HCT116 (cell line): ENCODE measurements at regions not wholly inside any gene's neighbourhood (a gene's known extent, or its start where the extent isn't known, plus 50 kb on each side); places are given as distances from the start of the nearest gene placed in this dataset.

Source experiments
- ATAC-seq: fragments of 200-7000 bp; cut with Tn5 transposase; 2 replicates; pipeline ENCODE4 v1.9.1; 2020; ENCODE audit warnings: mild to moderate bottlenecking, moderate library complexity
- BruUV-seq: library from RNA; stranded (reverse); fragments of 400-500 nt; replicated peaks from 2 replicates; lab custom pipeline; 2021; lab: Mats Ljungman, UMichigan
- CTCF ChIA-PET: fragments of 300-600 bp; sonication (Branson Sonifier 250); formaldehyde crosslinking; loops from one replicate; lab custom pipeline; 2021; ENCODE audit warnings: antibody characterized with exemption; lab: Charles Lee
- POLR2A ChIA-PET: fragments of 300-600, 350-600 bp; sonication (Branson Sonifier 250); formaldehyde crosslinking; loops from one replicate; lab custom pipeline; 2021; ENCODE audit warnings: antibody characterized with exemption; lab: Charles Lee
- RAD21 ChIA-PET, 2 experiments: fragments of 300-600 bp; sonication (Branson Sonifier 250); formaldehyde crosslinking; loops; one replicate each; lab custom pipeline; 2023; ENCODE audit warnings: low total read pairs in 2 of 2; ENCODE audit not compliant: uncharacterized antibody in 2 of 2, unreplicated experiment in 2 of 2, low non-redundant PET in 1 of 2; lab: Charles Lee
- DNase-seq: peaks from one replicate; pipeline ENCODE4 v3.0.0-alpha.2; 2010; ENCODE audit warnings: low read depth, low spot score
- H2AFZ ChIP-seq: fragments of 200-600 bp; shearing (Covaris generic), sonication (generic); 2 replicates; pipeline ENCODE4 v1.6.1; 2017; ENCODE audit warnings: low read depth, mixed run types, mixed read lengths, antibody characterized with exemption, low read length; ENCODE audit not compliant: poor library complexity, severe bottlenecking
- H3K27ac ChIP-seq: 2 replicates; pipeline ENCODE4 v1.5.1; 2012; ENCODE audit warnings: low read depth, low read length
- H3K27me3 ChIP-seq: fragments of 200-600 bp; sonication (generic); 2 replicates; pipeline ENCODE4 v1.6.1; 2016; ENCODE audit warnings: mixed run types, low read length, mixed read lengths; ENCODE audit not compliant: insufficient read depth
- H3K36me3 ChIP-seq, 2 experiments: fragments of 200-500 bp in 1 of 2; fragments of 200-600 bp in 1 of 2; sonication (Bioruptor generic) in 1 of 2; sonication (generic) in 1 of 2; 2 replicates each; pipeline versions ENCODE4 v1.5.1 to v1.6.1; 2014 to 2016; ENCODE audit warnings: low read length in 2 of 2, inconsistent platforms in 1 of 2, mixed read lengths in 1 of 2, mixed run types in 1 of 2; ENCODE audit not compliant: insufficient read depth in 2 of 2, control insufficient read depth in 1 of 2
- H3K4me1 ChIP-seq, 2 experiments: fragments of 200-600 bp in 1 of 2; sonication (generic) in 1 of 2; 2 replicates each; pipeline versions ENCODE4 v1.5.1 to v1.6.1; 2012 to 2017; ENCODE audit warnings: low read length in 2 of 2, inconsistent platforms in 1 of 2, mild to moderate bottlenecking in 1 of 2, mixed read lengths in 1 of 2, mixed run types in 1 of 2, moderate library complexity in 1 of 2; ENCODE audit not compliant: insufficient read depth in 2 of 2, control insufficient read depth in 1 of 2
- H3K4me2 ChIP-seq: fragments of 200-600 bp; sonication (generic); 2 replicates; pipeline ENCODE4 v1.6.1; 2017; ENCODE audit warnings: mixed run types, low read length, mixed read lengths
- H3K4me3 ChIP-seq, 2 experiments: fragments of 200-600 bp in 1 of 2; sonication (generic) in 1 of 2; replicated peaks in 1 of 2; 2 replicates each; pipeline ENCODE4 v1.5.1; 2011 to 2016; ENCODE audit warnings: low read length in 2 of 2, control low read depth in 1 of 2, low read depth in 1 of 2, mild to moderate bottlenecking in 1 of 2, mixed read lengths in 1 of 2, mixed run types in 1 of 2
- H3K79me2 ChIP-seq: fragments of 200-600 bp; sonication (generic); 2 replicates; pipeline ENCODE4 v1.6.1; 2017; ENCODE audit warnings: mild to moderate bottlenecking, mixed run types, low read length, moderate library complexity, mixed read lengths; ENCODE audit not compliant: insufficient read depth
- H3K9ac ChIP-seq: fragments of 200-600 bp; sonication (generic); 2 replicates; pipeline ENCODE4 v1.6.1; 2016; ENCODE audit warnings: low read length, mixed read lengths
- H3K9me2 ChIP-seq: fragments of 200-600 bp; sonication (generic), shearing (Covaris generic); 2 replicates; pipeline ENCODE4 v1.6.1; 2017; ENCODE audit warnings: mixed run types, mild to moderate bottlenecking, moderate library complexity; ENCODE audit not compliant: insufficient read depth
- H3K9me3 ChIP-seq, 2 experiments: fragments of 200-500 bp in 1 of 2; fragments of 200-600 bp in 1 of 2; sonication (Bioruptor generic) in 1 of 2; sonication (generic) in 1 of 2; 2 replicates each; pipeline ENCODE4 v1.6.1; 2014 to 2017; ENCODE audit warnings: low read length in 2 of 2, mixed read lengths in 2 of 2, inconsistent platforms in 1 of 2, low read depth in 1 of 2, mild to moderate bottlenecking in 1 of 2, mixed run types in 1 of 2, moderate library complexity in 1 of 2; ENCODE audit not compliant: control insufficient read depth in 1 of 2, insufficient read depth in 1 of 2
- H4K20me1 ChIP-seq: fragments of 200-600 bp; sonication (generic), shearing (Covaris generic); 2 replicates; pipeline ENCODE4 v1.6.1; 2017; ENCODE audit warnings: mixed run types, mild to moderate bottlenecking, moderate library complexity; ENCODE audit not compliant: insufficient read depth
- CBX3 ChIP-seq: IDR thresholded peaks from 2 replicates; pipeline ENCODE4 v1.6.1; 2012; ENCODE audit warnings: low read depth
- CEBPB ChIP-seq: IDR thresholded peaks from 2 replicates; pipeline ENCODE4 v1.6.1; 2012; ENCODE audit warnings: low read depth
- CTCF ChIP-seq, 3 experiments: fragments of 200-600 bp in 1 of 3; sonication (generic) in 1 of 3; IDR thresholded peaks in 2 of 3; conservative IDR thresholded peaks in 1 of 3; 2 replicates each; pipeline ENCODE4 v1.5.1; 2012 to 2017; ENCODE audit warnings: low read depth in 2 of 3, low read length in 2 of 3, antibody characterized with exemption in 1 of 3, borderline replicate concordance in 1 of 3, control low read depth in 1 of 3, mild to moderate bottlenecking in 1 of 3, mixed read lengths in 1 of 3, mixed run types in 1 of 3, moderate library complexity in 1 of 3; ENCODE audit not compliant: insufficient read depth in 1 of 3
- RAD21 ChIP-seq: IDR thresholded peaks from 2 replicates; pipeline ENCODE4 v1.6.1; 2012; ENCODE audit warnings: low read depth, mild to moderate bottlenecking
- SP1 ChIP-seq: IDR thresholded peaks from 2 replicates; pipeline ENCODE4 v1.6.1; 2012; ENCODE audit warnings: low read depth
- SRF ChIP-seq: IDR thresholded peaks from 2 replicates; pipeline ENCODE4 v1.6.1; 2012; ENCODE audit warnings: low read depth
- TCF7L2 ChIP-seq: IDR thresholded peaks from 2 replicates; pipeline ENCODE4 v1.7.0; 2011; ENCODE audit warnings: borderline replicate concordance, inconsistent platforms; ENCODE audit not compliant: insufficient read depth, insufficient read length; ENCODE audit errors: extremely low read depth
- YY1 ChIP-seq: IDR thresholded peaks from 2 replicates; pipeline ENCODE4 v1.6.1; 2011; ENCODE audit warnings: low read length, low read depth, moderate library complexity, mild to moderate bottlenecking; ENCODE audit not compliant: insufficient replicate concordance; ENCODE audit errors: extremely low read depth
- ZBTB33 ChIP-seq: IDR thresholded peaks from 2 replicates; pipeline ENCODE4 v1.6.1; 2011; ENCODE audit warnings: mild to moderate bottlenecking, low read length, moderate library complexity; ENCODE audit not compliant: insufficient replicate concordance; ENCODE audit errors: extremely low read depth
- intact Hi-C: fragments of 100-400 bp; cut with micrococcal nuclease; formaldehyde crosslinking; loops from 2 replicates; pipeline ENCODE4 v1.10.0; 2022

DNA sequence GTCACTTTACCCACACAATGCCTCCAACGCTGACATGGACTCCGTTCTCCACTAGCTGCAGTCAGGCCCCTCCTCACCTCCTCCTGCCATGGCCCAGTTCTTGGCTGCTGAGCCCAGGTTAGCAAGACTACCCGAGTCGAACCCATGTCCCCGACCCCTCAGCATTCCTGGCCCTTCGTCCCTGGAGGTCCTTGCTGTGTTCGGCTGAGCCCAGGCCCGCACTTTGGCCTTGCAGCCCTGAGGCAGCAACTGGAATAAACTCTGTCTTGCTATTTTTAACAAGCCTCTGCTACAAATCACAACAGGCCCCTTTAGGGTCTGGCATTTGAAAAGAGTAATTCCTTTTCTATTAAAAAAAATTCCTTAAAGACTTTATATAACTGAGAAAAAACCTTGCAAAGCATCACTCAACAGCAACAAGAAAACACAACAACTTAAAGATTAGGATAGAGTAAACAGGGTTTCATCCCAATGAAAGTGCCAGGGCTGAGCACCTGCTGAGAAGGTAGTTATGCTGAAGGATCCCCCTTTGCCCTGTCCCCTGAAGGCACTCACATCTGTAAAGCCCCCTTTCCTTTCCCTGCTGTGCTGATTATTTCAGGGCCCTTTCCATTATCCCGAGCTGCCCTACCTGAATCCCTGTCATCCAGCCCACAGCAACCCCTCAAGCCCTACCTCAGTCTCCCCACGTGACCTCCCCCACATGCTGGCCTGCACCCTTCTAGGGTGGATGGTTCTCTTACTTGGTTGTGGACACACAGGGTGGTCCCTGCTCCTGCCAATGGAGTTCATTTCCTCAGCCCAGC lies 120.0 kb upstream of the SNTG2 start (continued):
- no peak for TF ChIP-seq CTCF (IDR thresholded peaks at IDR 0.05 in 2 of 3, conservative IDR thresholded peaks at IDR 0.05 in 1 of 3; ENCODE audit: borderline replicate concordance in 1 of 3, insufficient read depth in 1 of 3, low read depth in 2 of 3, low read length in 2 of 3)

GRCh38 chr2:829047-829446 lies 121.6 kb upstream of the SNTG2 start:
- Histone ChIP-seq H3K4me1 (no peaks in the 10 kb centered on the region), H2AFZ (no peak overlapping the region), H3K79me2 (no peaks in the 10 kb centered on the region), H3K27me3 (peaks cover 9% of the 10 kb centered on the region), H3K9me3 (no peaks in the 10 kb centered on the region), H3K4me2 (no peak overlapping the region), H3K9ac (no peak overlapping the region), H3K4me3 (no peak overlapping the region), H3K27ac (no peak overlapping the region), H4K20me1 (no peaks in the 10 kb centered on the region), H3K9me2 (no peaks in the 10 kb centered on the region), H3K36me3 (no peaks in the 10 kb centered on the region)
- CTCF ChIA-PET: no interaction called here
- no peak for TF ChIP-seq TCF7L2
- no TSS peak for BruUV-seq
- DNase-seq (no peak), ATAC-seq (no peak)
- intact Hi-C loops: no loop called here
- RAD21 ChIA-PET: no interaction called here
- POLR2A ChIA-PET: no interaction called here

GRCh38 chr2:824954-825353 lies 125.7 kb upstream of the SNTG2 start:
- intact Hi-C loops: no loop called here
- ATAC-seq (no peak), DNase-seq (no peak)
- no peaks in the 10 kb centered on the region for H3K9me2 ChIP-seq
- RAD21 ChIA-PET: no interaction called here
- H3K4me3 ChIP-seq: no peak overlapping the region
- POLR2A ChIA-PET: no interaction called here
- H3K36me3 ChIP-seq: no peaks in the 10 kb centered on the region
- CTCF ChIA-PET: no interaction called here
- no peak overlapping the region for H3K4me2 ChIP-seq
- no TSS peak for BruUV-seq
- no peak overlapping the region for H3K27ac ChIP-seq
- no peak overlapping the region for H2AFZ ChIP-seq
- no peaks in the 10 kb centered on the region for H3K4me1 ChIP-seq
- peaks cover 7% of the 10 kb centered on the region for H3K27me3 ChIP-seq
- no peak overlapping the region for H3K9ac ChIP-seq
- no peaks in the 10 kb centered on the region for H3K9me3 ChIP-seq
- no peaks in the 10 kb centered on the region for H3K79me2 ChIP-seq
- no peaks in the 10 kb centered on the region for H4K20me1 ChIP-seq
- TF ChIP-seq CBX3 (no peak), YY1 (no peak), SP1 (no peak), CEBPB (no peak), ZBTB33 (no peak), RAD21 (no peak), SRF (no peak)
